Endothelial cell of umbilical vein (primary cell): ENCODE measurements at regions not wholly inside any gene's neighbourhood (a gene's known extent, or its start where the extent isn't known, plus 50 kb on each side); places are given as distances from the start of the nearest gene placed in this dataset.

Source experiments
- BruUV-seq: library from RNA; stranded (reverse); fragments of 400-500 nt; replicated peaks from 2 replicates; lab custom pipeline; 2021; lab: Mats Ljungman, UMichigan
- CTCF ChIA-PET: fragments of 300-600, 350-600 bp; sonication (Branson Sonifier 250); formaldehyde crosslinking; loops from one replicate; lab custom pipeline; 2021; ENCODE audit warnings: antibody characterized with exemption, inconsistent platforms; lab: Charles Lee
- POLR2A ChIA-PET: fragments of 300-600, 350-600 bp; sonication (Branson Sonifier 250); formaldehyde crosslinking; loops from one replicate; lab custom pipeline; 2021; ENCODE audit warnings: antibody characterized with exemption, inconsistent platforms; lab: Charles Lee
- DNase-seq: peaks from one replicate; pipeline ENCODE4 v3.0.0-alpha.2; 2011; ENCODE audit warnings: low read depth, low spot score
- FAIRE-seq: peaks from 2 replicates; lab custom pipeline; 2011; peaks lifted over from hg19 to GRCh38; lab: Jason Lieb, UNC
- H2AFZ ChIP-seq: 2 replicates; pipeline ENCODE4 v1.6.0; 2012; ENCODE audit warnings: low read depth, low read length, control low read depth, inconsistent platforms
- H3K27ac ChIP-seq: 2 replicates; pipeline ENCODE4 v1.5.1; 2011; ENCODE audit warnings: low read depth, mild to moderate bottlenecking, control low read depth, low read length, moderate library complexity; ENCODE audit not compliant: insufficient read depth
- H3K27me3 ChIP-seq, 2 experiments: 2 replicates each; pipeline versions ENCODE4 v1.6.0 to v1.6.1; 2011; ENCODE audit warnings: low read length in 2 of 2, mixed read lengths in 1 of 2; ENCODE audit not compliant: control insufficient read depth in 2 of 2, insufficient read depth in 2 of 2
- H3K36me3 ChIP-seq, 2 experiments: 2 replicates in 1 of 2; 3 replicates in 1 of 2; pipeline ENCODE4 v1.5.1; 2011; ENCODE audit warnings: low read length in 2 of 2, mild to moderate bottlenecking in 1 of 2, moderate library complexity in 1 of 2; ENCODE audit not compliant: control insufficient read depth in 2 of 2, insufficient read depth in 2 of 2; ENCODE audit errors: extremely low read depth in 1 of 2
- H3K4me1 ChIP-seq: 3 replicates; pipeline ENCODE4 v1.5.1; 2011; ENCODE audit warnings: mild to moderate bottlenecking, low read length; ENCODE audit not compliant: control insufficient read depth, insufficient read depth; ENCODE audit errors: extremely low read depth
- H3K4me2 ChIP-seq: 2 replicates; pipeline ENCODE4 v1.6.1; 2011; ENCODE audit warnings: low read length, control low read depth, mixed read lengths; ENCODE audit not compliant: insufficient read depth
- H3K4me3 ChIP-seq, 3 experiments: fragments of 200-600 bp in 1 of 3; sonication (generic), shearing (Covaris generic) in 1 of 3; replicated peaks in 1 of 3; 2 replicates each; pipeline ENCODE4 v1.5.1; 2011 to 2016; ENCODE audit warnings: control low read depth in 3 of 3, low read length in 3 of 3, mild to moderate bottlenecking in 2 of 3, inconsistent platforms in 1 of 3, low read depth in 1 of 3, moderate library complexity in 1 of 3; ENCODE audit not compliant: insufficient read depth in 1 of 3
- H3K79me2 ChIP-seq: 2 replicates; pipeline ENCODE4 v1.6.0; 2012; ENCODE audit warnings: low read length, inconsistent platforms; ENCODE audit not compliant: control insufficient read depth, insufficient read depth
- H3K9ac ChIP-seq: replicated peaks from 2 replicates; pipeline ENCODE3; 2011; ENCODE audit warnings: low read length, control low read depth; ENCODE audit not compliant: insufficient read depth; ENCODE audit errors: extremely low read depth
- H3K9me1 ChIP-seq: replicated peaks from 3 replicates; pipeline ENCODE4 v1.6.0; 2011; ENCODE audit warnings: mild to moderate bottlenecking, low read length; ENCODE audit not compliant: control insufficient read depth, insufficient read depth; ENCODE audit errors: extremely low read depth
- H3K9me3 ChIP-seq: replicated peaks from 2 replicates; pipeline ENCODE4 v1.5.1; 2012; ENCODE audit warnings: low read length, inconsistent platforms; ENCODE audit not compliant: control insufficient read depth, insufficient read depth
- H4K20me1 ChIP-seq: replicated peaks from 2 replicates; pipeline ENCODE3; 2011; ENCODE audit warnings: mild to moderate bottlenecking, low read length; ENCODE audit not compliant: control insufficient read depth, insufficient read depth; ENCODE audit errors: extremely low read depth
- EZH2 ChIP-seq: IDR thresholded peaks from 2 replicates; pipeline ENCODE4 v1.6.1; 2012; ENCODE audit warnings: borderline replicate concordance, low read depth, mild to moderate bottlenecking, moderate library complexity, low read length, inconsistent platforms; ENCODE audit not compliant: severe bottlenecking
- FOS ChIP-seq: IDR thresholded peaks from 2 replicates; pipeline ENCODE4 v1.6.1; 2011; ENCODE audit warnings: mild to moderate bottlenecking, low read length, moderate library complexity, borderline replicate concordance; ENCODE audit not compliant: insufficient read depth
- GATA2 ChIP-seq: IDR thresholded peaks from 2 replicates; pipeline ENCODE4 v1.7.0; 2011; ENCODE audit warnings: low read depth, mild to moderate bottlenecking, moderate library complexity, mixed read lengths, low read length; ENCODE audit not compliant: insufficient read length, insufficient read depth
- JUN ChIP-seq: IDR thresholded peaks from 2 replicates; pipeline ENCODE4 v1.6.1; 2011; ENCODE audit warnings: borderline replicate concordance, low read depth; ENCODE audit not compliant: insufficient read length, insufficient read depth
- MYC ChIP-seq: IDR thresholded peaks from one replicate; pipeline ENCODE4 v1.6.1; 2011; ENCODE audit warnings: mild to moderate bottlenecking, low read depth, low read length
- POLR2A ChIP-seq: IDR thresholded peaks from 2 replicates; pipeline ENCODE4 v1.6.1; 2012; ENCODE audit warnings: low read depth, mild to moderate bottlenecking, control low read depth, low read length
- POLR2AphosphoS5 ChIP-seq: IDR thresholded peaks from 2 replicates; pipeline ENCODE4 v1.6.1; 2012; ENCODE audit warnings: low read depth, mild to moderate bottlenecking, control low read depth, low read length, moderate library complexity; ENCODE audit not compliant: insufficient read depth
- dilution Hi-C: fragments of 300-500 bp; cut with MboI; formaldehyde crosslinking; loops from one replicate; pipeline ENCODE4 v1.15.0; 2019; ENCODE audit warnings: low sequenced_read_pairs; ENCODE audit not compliant: extremely low pct_ligation_motif_present
- intact Hi-C: fragments of 100-400 bp; cut with micrococcal nuclease; formaldehyde crosslinking; loops from one replicate; pipeline ENCODE4 v1.10.0; 2022
- TF ChIP-seq, protein P1 (sequence below), 2 donors: IDR thresholded peaks; 1 replicate in 1 of 2; 2 replicates in 1 of 2; pipeline ENCODE4 v1.5.1; 2011; ENCODE audit warnings: low read length in 2 of 2, mild to moderate bottlenecking in 2 of 2, moderate library complexity in 2 of 2, control low read depth in 1 of 2, inconsistent platforms in 1 of 2, low read depth in 1 of 2; ENCODE audit not compliant: insufficient read depth in 1 of 2; ENCODE audit errors: extremely low read depth in 1 of 2
- TF ChIP-seq, protein P2 (sequence below): IDR thresholded peaks from 2 replicates; pipeline ENCODE4 v1.6.1; 2011; ENCODE audit not compliant: insufficient read depth, insufficient read length

- dilution Hi-C loops, result no loop called here
- no peak overlapping the region for H3K9ac ChIP-seq
- TF ChIP-seq FOS, result no peak
- no peaks in the 10 kb centered on the region for H3K79me2 ChIP-seq
- FAIRE-seq, result no peak
- no peaks in the 10 kb centered on the region for H3K9me1 ChIP-seq
- no peak overlapping the region for H3K4me2 ChIP-seq
- no peaks in the 10 kb centered on the region for H4K20me1 ChIP-seq
- H3K27me3 ChIP-seq, result no peaks in the 10 kb centered on the region
- no peak for DNase-seq
- no peak overlapping the region for H3K27ac ChIP-seq
- H3K4me1 ChIP-seq, result no peaks in the 10 kb centered on the region
- no TSS peak for BruUV-seq
- peaks cover 12% of the 10 kb centered on the region for H3K9me3 ChIP-seq
- H3K36me3 ChIP-seq, result no peaks in the 10 kb centered on the region
- H3K4me3 ChIP-seq, result no peak overlapping the region
- POLR2A ChIA-PET, result no interaction called here
- H2AFZ ChIP-seq, result no peak overlapping the region
- CTCF ChIA-PET, result no interaction called here
- intact Hi-C loops, result no loop called here
These were observed 84.4 kb upstream of the ACTRT2 start for GRCh38 chr1:2936559-2937515.

- TF ChIP-seq POLR2A (no peak), FOS (no peak), MYC (no peak), JUN (no peak), GATA2 (no peak), EZH2 (no peak), POLR2AphosphoS5 (no peak)
- TF ChIP-seq, protein P1, sequence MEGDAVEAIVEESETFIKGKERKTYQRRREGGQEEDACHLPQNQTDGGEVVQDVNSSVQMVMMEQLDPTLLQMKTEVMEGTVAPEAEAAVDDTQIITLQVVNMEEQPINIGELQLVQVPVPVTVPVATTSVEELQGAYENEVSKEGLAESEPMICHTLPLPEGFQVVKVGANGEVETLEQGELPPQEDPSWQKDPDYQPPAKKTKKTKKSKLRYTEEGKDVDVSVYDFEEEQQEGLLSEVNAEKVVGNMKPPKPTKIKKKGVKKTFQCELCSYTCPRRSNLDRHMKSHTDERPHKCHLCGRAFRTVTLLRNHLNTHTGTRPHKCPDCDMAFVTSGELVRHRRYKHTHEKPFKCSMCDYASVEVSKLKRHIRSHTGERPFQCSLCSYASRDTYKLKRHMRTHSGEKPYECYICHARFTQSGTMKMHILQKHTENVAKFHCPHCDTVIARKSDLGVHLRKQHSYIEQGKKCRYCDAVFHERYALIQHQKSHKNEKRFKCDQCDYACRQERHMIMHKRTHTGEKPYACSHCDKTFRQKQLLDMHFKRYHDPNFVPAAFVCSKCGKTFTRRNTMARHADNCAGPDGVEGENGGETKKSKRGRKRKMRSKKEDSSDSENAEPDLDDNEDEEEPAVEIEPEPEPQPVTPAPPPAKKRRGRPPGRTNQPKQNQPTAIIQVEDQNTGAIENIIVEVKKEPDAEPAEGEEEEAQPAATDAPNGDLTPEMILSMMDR (IDR thresholded peaks at IDR 0.05; ENCODE audit: extremely low read depth in 1 of 2, insufficient read depth in 1 of 2, low read depth in 1 of 2, low read length in 2 of 2), result no peak
- TF ChIP-seq, protein P2, sequence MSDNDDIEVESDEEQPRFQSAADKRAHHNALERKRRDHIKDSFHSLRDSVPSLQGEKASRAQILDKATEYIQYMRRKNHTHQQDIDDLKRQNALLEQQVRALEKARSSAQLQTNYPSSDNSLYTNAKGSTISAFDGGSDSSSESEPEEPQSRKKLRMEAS, result no peak
- CTCF ChIA-PET, result no interaction called here
These were observed 83.5 kb upstream of the ACTRT2 start for GRCh38 chr1:2937805-2938204.

More at GRCh38 chr1:2937805-2938204, 83.5 kb upstream of the ACTRT2 start:
- Histone ChIP-seq H3K9me1 (no peaks in the 10 kb centered on the region), H3K4me2 (no peak overlapping the region), H4K20me1 (no peaks in the 10 kb centered on the region), H3K4me1 (no peaks in the 10 kb centered on the region), H2AFZ (no peak overlapping the region), H3K9me3 (peaks cover 8% of the 10 kb centered on the region), H3K36me3 (no peaks in the 10 kb centered on the region), H3K4me3 (no peak overlapping the region), H3K27me3 (no peaks in the 10 kb centered on the region), H3K79me2 (no peaks in the 10 kb centered on the region), H3K9ac (no peak overlapping the region), H3K27ac (no peak overlapping the region)
- intact Hi-C loops (no loop called here), dilution Hi-C loops (no loop called here)
- DNase-seq (no peak), FAIRE-seq (no peak)
- POLR2A ChIA-PET, result no interaction called here
- BruUV-seq, result no TSS peak
